ENCODE measurements at regions not wholly inside any gene's neighbourhood (a gene's known extent, or its start where the extent isn't known, plus 50 kb on each side); places are given as distances from the start of the nearest gene placed in this dataset.
"Not testable (repeated sequence)": the region's sequence is repeated elsewhere in the genome, so short reads cannot be mapped to it uniquely, and the experiment has no call there.

DNA sequence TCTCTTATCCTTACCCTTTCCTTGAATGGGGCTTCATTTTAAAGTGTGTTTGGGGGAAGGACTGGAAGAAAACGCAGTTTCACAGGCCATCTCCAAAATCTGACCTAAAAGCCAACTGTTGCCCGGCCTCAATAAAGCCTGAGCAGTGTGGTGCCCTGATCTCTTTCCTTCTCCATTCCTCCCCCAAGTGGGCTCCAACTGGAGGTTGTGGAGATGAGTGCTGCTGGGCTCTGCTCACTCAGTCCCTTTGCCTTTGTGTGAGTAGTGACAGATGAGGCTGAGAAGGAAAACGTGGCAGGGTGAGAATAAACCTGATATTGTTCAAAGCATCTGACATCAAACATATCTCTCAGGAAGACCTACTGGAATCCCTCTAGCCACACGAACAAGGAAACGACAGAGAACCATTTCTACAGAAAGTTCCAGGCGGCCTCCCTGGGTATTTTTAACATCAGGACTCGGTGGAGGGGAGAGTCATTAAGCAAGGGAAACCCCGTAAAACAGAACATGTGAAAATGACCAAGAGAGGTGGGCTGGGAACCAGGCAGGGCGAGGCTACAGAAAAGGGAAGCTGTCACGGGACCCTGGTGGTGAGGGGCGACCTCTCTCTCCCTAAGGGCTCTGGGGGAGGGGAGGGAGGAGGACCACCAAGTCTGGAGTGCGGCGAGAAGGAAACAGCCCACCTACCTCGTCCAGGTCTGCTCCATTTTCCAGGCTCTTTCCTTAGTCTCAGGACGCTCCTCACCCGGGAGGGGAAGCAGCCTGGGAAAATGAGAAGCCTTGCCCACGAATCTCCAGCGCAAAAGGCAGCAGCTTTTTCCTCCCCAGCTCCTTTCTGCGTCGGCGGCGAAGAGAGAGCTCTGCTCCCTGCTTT, 59.1 kb upstream of the NBPF26 start:
- not testable (repeated sequence) for DNase-seq (ENCODE audit: low read depth in 2 of 2)

DNA sequence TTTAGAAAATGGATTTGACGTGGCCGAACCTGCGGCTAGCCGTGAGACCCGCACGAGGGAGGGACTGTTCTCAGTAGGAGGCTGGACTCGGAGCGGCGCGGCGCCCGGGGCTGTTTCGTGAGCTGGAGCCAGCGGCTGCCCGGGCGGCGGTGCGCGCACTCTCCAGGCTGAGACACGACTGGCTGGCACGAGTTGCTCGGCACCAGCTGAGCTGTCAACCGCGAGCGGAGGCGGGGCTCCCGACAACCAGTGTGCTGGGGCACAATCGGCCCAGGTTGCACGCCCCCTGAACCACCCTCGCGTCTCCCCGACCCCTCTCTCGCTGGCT, 58.5 kb upstream of the NBPF26 start:
- DNase-seq (ENCODE audit: low read depth in 2 of 2), result not testable (repeated sequence)

DNA sequence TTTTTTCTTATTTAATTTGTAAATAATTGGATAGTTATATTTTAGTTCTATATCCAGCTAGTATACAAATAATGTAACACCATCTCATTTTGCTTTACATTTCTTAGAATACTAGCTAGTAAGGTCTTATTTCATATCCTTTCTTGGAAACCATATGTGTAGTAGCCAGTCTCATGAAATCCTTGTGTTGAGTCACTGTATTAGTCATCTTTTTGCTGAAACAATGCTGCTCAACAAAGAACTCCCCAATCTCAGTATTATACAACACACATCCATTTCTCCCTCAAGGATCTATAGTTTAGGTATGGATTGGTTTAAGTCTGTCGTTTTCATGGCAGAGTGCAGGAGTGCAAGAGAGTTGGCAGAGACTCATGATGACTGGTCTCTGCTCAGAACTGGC, 55.6 kb upstream of the NBPF26 start:
- DNase-seq (ENCODE audit: low read depth in 2 of 2), result not testable (repeated sequence)
